PFSK-1 (cell line): ENCODE measurements at regions not wholly inside any gene's neighbourhood (a gene's known extent, or its start where the extent isn't known, plus 50 kb on each side); places are given as distances from the start of the nearest gene placed in this dataset.

Source experiments
- FOXP2 ChIP-seq: optimal IDR thresholded peaks from 2 replicates; pipeline ENCODE3; 2011; ENCODE audit warnings: borderline replicate concordance, control low read depth, inconsistent platforms; ENCODE audit not compliant: insufficient read depth; ENCODE audit errors: extremely low read length, extremely low read depth
- POLR2AphosphoS5 ChIP-seq: IDR thresholded peaks from 2 replicates; pipeline ENCODE4 v1.6.1; 2012; ENCODE audit warnings: low read depth, mild to moderate bottlenecking, control low read depth, low read length, moderate library complexity
- REST ChIP-seq, 2 experiments: IDR thresholded peaks; 2 replicates each; pipeline versions ENCODE4 v1.6.1 to v1.8.0; 2011 to 2012; ENCODE audit warnings: low read depth in 2 of 2, low read length in 2 of 2, control low read depth in 1 of 2, inconsistent platforms in 1 of 2, mild to moderate bottlenecking in 1 of 2, moderate library complexity in 1 of 2; ENCODE audit not compliant: insufficient read depth in 1 of 2
- SIN3A ChIP-seq: IDR thresholded peaks from 2 replicates; pipeline ENCODE4 v1.6.1; 2012; ENCODE audit warnings: mild to moderate bottlenecking, low read length, moderate library complexity, borderline replicate concordance; ENCODE audit not compliant: insufficient read depth
- TAF1 ChIP-seq: IDR thresholded peaks from 2 replicates; pipeline ENCODE4 v1.6.1; 2012; ENCODE audit warnings: low read length, control low read depth, borderline replicate concordance; ENCODE audit not compliant: insufficient read depth

GRCh38 chr2:196504788-196505187 lies 134.7 kb upstream of the CCDC150 start:
- TF ChIP-seq TAF1 (no peak), FOXP2 (no peak), SIN3A (no peak), REST (IDR thresholded peaks at IDR 0.05; ENCODE audit: insufficient read depth in 1 of 2, low read depth in 2 of 2, low read length in 2 of 2) (no peak), POLR2AphosphoS5 (no peak)

- TF ChIP-seq REST (IDR thresholded peaks at IDR 0.05; ENCODE audit: insufficient read depth in 1 of 2, low read depth in 2 of 2, low read length in 2 of 2): no peak
- TF ChIP-seq TAF1: no peak
- no peak for TF ChIP-seq SIN3A
- TF ChIP-seq FOXP2: no peak
- no peak for TF ChIP-seq POLR2AphosphoS5
These were observed 129.3 kb upstream of the CCDC150 start for GRCh38 chr2:196510246-196510645.

GRCh38 chr2:196511258-196512168 lies 128.0 kb upstream of the CCDC150 start:
- TF ChIP-seq FOXP2: no peak
- no peak for TF ChIP-seq REST (IDR thresholded peaks at IDR 0.05; ENCODE audit: insufficient read depth in 1 of 2, low read depth in 2 of 2, low read length in 2 of 2)
- no peak for TF ChIP-seq SIN3A
- TF ChIP-seq TAF1: no peak
- TF ChIP-seq POLR2AphosphoS5: no peak

GRCh38 chr2:196513796-196514526 lies 125.6 kb upstream of the CCDC150 start:
- no peak for TF ChIP-seq POLR2AphosphoS5
- TF ChIP-seq TAF1: no peak
- no peak for TF ChIP-seq FOXP2
- TF ChIP-seq REST (IDR thresholded peaks at IDR 0.05; ENCODE audit: insufficient read depth in 1 of 2, low read depth in 2 of 2, low read length in 2 of 2): no peak
- no peak for TF ChIP-seq SIN3A
